Fibroblast of lung (primary cell): ENCODE measurements at regions not wholly inside any gene's neighbourhood (a gene's known extent, or its start where the extent isn't known, plus 50 kb on each side); places are given as distances from the start of the nearest gene placed in this dataset.
"Not testable (repeated sequence)": the region's sequence is repeated elsewhere in the genome, so short reads cannot be mapped to it uniquely, and the experiment has no call there.

Experiments
- DNase-seq, 2 donors: peaks; one replicate each; pipeline versions ENCODE4 v3.0.0 to v3.0.0-alpha.2; 2010; ENCODE audit warnings: low read depth in 2 of 2
- H2AFZ ChIP-seq: 2 replicates; pipeline ENCODE4 v1.5.1; 2012; ENCODE audit warnings: low read length, control low read depth, inconsistent platforms
- H3K27ac ChIP-seq: 2 replicates; pipeline ENCODE4 v1.5.1; 2011; ENCODE audit warnings: low read length, control low read depth; ENCODE audit not compliant: insufficient read depth
- H3K27me3 ChIP-seq: 2 replicates; pipeline ENCODE4 v1.5.1; 2011; ENCODE audit warnings: mild to moderate bottlenecking, low read length; ENCODE audit not compliant: control insufficient read depth, insufficient read depth
- H3K36me3 ChIP-seq: 2 replicates; pipeline ENCODE4 v1.5.1; 2011; ENCODE audit warnings: low read length; ENCODE audit not compliant: control insufficient read depth, insufficient read depth
- H3K4me1 ChIP-seq: 2 replicates; pipeline ENCODE4 v1.5.1; 2011; ENCODE audit warnings: low read length; ENCODE audit not compliant: control insufficient read depth, insufficient read depth; ENCODE audit errors: extremely low read depth
- H3K4me2 ChIP-seq: 2 replicates; pipeline ENCODE4 v1.5.1; 2011; ENCODE audit warnings: low read length, control low read depth; ENCODE audit not compliant: insufficient read depth; ENCODE audit errors: extremely low read depth
- H3K4me3 ChIP-seq, 4 experiments: fragments of 200-600 bp in 1 of 4; sonication (generic) in 1 of 4; replicated peaks in 1 of 4; 2 replicates each; pipeline ENCODE4 v1.5.1; 2011 to 2016; ENCODE audit warnings: low read length in 4 of 4, low read depth in 3 of 4, mild to moderate bottlenecking in 3 of 4, control low read depth in 2 of 4, inconsistent platforms in 1 of 4, mixed read lengths in 1 of 4; ENCODE audit not compliant: insufficient read depth in 1 of 4; ENCODE audit errors: control extremely low read depth in 1 of 4
- H3K79me2 ChIP-seq: 2 replicates; pipeline ENCODE4 v1.5.1; 2012; ENCODE audit warnings: mild to moderate bottlenecking, low read length, inconsistent platforms; ENCODE audit not compliant: control insufficient read depth, insufficient read depth
- H3K9ac ChIP-seq: 2 replicates; pipeline ENCODE4 v1.5.1; 2011; ENCODE audit warnings: mild to moderate bottlenecking, low read length, control low read depth; ENCODE audit not compliant: insufficient read depth
- H3K9me3 ChIP-seq: 2 replicates; pipeline ENCODE4 v1.5.1; 2012; ENCODE audit warnings: low read depth, low read length; ENCODE audit not compliant: control insufficient read depth, insufficient read depth
- H4K20me1 ChIP-seq: 2 replicates; pipeline ENCODE4 v1.5.1; 2011; ENCODE audit warnings: low read length; ENCODE audit not compliant: control insufficient read depth, insufficient read depth; ENCODE audit errors: extremely low read depth
- EZH2 ChIP-seq: IDR thresholded peaks from 2 replicates; pipeline ENCODE4 v1.5.1; 2012; ENCODE audit warnings: low read length, control low read depth, mild to moderate bottlenecking; ENCODE audit errors: missing control alignments
- TF ChIP-seq, protein P1 (sequence below), 2 donors: IDR thresholded peaks in 1 of 2; conservative IDR thresholded peaks in 1 of 2; 1 replicate in 1 of 2; 2 replicates in 1 of 2; pipeline ENCODE4 v1.5.1; 2011 to 2012; ENCODE audit warnings: low read length in 2 of 2, control low read depth in 1 of 2, inconsistent platforms in 1 of 2, low read depth in 1 of 2, mild to moderate bottlenecking in 1 of 2

GRCh38 chr10:57333880-57334279 is 933.8 kb downstream of the IPMK start:
- Histone ChIP-seq H3K9ac (no peak overlapping the region), H2AFZ (no peak overlapping the region), H3K4me1 (no peaks in the 10 kb centered on the region), H3K4me3 (no peak overlapping the region), H4K20me1 (no peaks in the 10 kb centered on the region), H3K36me3 (no peaks in the 10 kb centered on the region), H3K27ac (no peak overlapping the region), H3K4me2 (no peak overlapping the region), H3K9me3 (no peaks in the 10 kb centered on the region), H3K27me3 (no peaks in the 10 kb centered on the region), H3K79me2 (no peaks in the 10 kb centered on the region)
- no peak for DNase-seq
- TF ChIP-seq EZH2: no peak
- TF ChIP-seq, protein P1, sequence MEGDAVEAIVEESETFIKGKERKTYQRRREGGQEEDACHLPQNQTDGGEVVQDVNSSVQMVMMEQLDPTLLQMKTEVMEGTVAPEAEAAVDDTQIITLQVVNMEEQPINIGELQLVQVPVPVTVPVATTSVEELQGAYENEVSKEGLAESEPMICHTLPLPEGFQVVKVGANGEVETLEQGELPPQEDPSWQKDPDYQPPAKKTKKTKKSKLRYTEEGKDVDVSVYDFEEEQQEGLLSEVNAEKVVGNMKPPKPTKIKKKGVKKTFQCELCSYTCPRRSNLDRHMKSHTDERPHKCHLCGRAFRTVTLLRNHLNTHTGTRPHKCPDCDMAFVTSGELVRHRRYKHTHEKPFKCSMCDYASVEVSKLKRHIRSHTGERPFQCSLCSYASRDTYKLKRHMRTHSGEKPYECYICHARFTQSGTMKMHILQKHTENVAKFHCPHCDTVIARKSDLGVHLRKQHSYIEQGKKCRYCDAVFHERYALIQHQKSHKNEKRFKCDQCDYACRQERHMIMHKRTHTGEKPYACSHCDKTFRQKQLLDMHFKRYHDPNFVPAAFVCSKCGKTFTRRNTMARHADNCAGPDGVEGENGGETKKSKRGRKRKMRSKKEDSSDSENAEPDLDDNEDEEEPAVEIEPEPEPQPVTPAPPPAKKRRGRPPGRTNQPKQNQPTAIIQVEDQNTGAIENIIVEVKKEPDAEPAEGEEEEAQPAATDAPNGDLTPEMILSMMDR (conservative IDR thresholded peaks at IDR 0.05 in 1 of 2, IDR thresholded peaks at IDR 0.05 in 1 of 2; ENCODE audit: low read depth in 1 of 2, low read length in 2 of 2): no peak

- not testable (repeated sequence) for H3K4me3 ChIP-seq, DNase-seq, H3K79me2 ChIP-seq, H3K4me2 ChIP-seq, H3K27me3 ChIP-seq, H3K36me3 ChIP-seq, H3K9me3 ChIP-seq, H3K27ac ChIP-seq, H3K9ac ChIP-seq, H3K4me1 ChIP-seq, H4K20me1 ChIP-seq, H2AFZ ChIP-seq
These were observed 946.3 kb downstream of the IPMK start for GRCh38 chr10:57321400-57321854.

DNA sequence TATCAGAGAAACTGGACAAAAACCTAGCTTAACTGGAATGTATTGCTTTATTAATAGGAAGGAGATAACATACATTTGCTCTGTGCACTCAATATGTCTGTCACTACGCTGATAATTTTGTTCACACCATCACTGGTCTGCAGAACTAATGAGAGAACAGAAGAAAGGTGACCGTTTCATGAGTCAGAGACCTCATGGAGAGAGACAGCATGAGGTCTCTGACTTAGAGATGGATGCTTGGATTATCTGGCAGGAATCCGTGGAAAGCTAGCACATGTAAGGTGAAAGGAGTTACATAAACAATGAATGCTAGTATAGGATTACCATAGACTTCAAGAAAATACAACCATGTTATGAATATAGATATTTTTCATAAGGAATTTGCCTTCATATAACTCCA is 947.3 kb downstream of the IPMK start:
- no peak for DNase-seq
- Histone ChIP-seq H3K27me3 (no peaks in the 10 kb centered on the region), H3K9ac (no peak overlapping the region), H3K4me2 (no peak overlapping the region), H3K9me3 (no peaks in the 10 kb centered on the region), H2AFZ (no peak overlapping the region), H4K20me1 (no peaks in the 10 kb centered on the region), H3K36me3 (no peaks in the 10 kb centered on the region), H3K79me2 (no peaks in the 10 kb centered on the region), H3K27ac (no peak overlapping the region), H3K4me1 (no peaks in the 10 kb centered on the region), H3K4me3 (no peak overlapping the region)
- TF ChIP-seq, protein P1 (conservative IDR thresholded peaks at IDR 0.05 in 1 of 2, IDR thresholded peaks at IDR 0.05 in 1 of 2; ENCODE audit: low read depth in 1 of 2, low read length in 2 of 2): no peak
- TF ChIP-seq EZH2: no peak
